ENCODE measurements at regions not wholly inside any gene's neighbourhood (a gene's known extent, or its start where the extent isn't known, plus 50 kb on each side); places are given as distances from the start of the nearest gene placed in this dataset.

- peaks cover 0 to 2% (median 0%) of the 10 kb centered on the region in 3 experiments; a peak in 1 of 7 replicates for H3K36me3 Mint-ChIP-seq (ENCODE audit: insufficient read depth in 1 of 3, low read depth in 3 of 3)
- Histone ChIP-seq H2BK20ac (ENCODE audit: low read depth, low read length, poor library complexity, severe bottlenecking) (no peak overlapping the region), H3K18ac (ENCODE audit: insufficient read length, low read depth, low read length) (no peak overlapping the region), H4K91ac (ENCODE audit: insufficient read length, low read depth, low read length) (no peak overlapping the region), H3K9me3 (ENCODE audit: control insufficient read depth, low read depth, low read length) (no peaks in the 10 kb centered on the region), H3K79me1 (ENCODE audit: insufficient read depth, low read depth, low read length, poor library complexity, severe bottlenecking) (no peaks in the 10 kb centered on the region), H3K9ac (ENCODE audit: extremely low read depth, insufficient read length, low read length) (no peak overlapping the region), H4K8ac (replicated peaks; ENCODE audit: insufficient read length, low read depth, low read length) (no peak overlapping the region), H2BK12ac (ENCODE audit: insufficient read length, low read depth, low read length) (no peak overlapping the region), H3K23ac (ENCODE audit: insufficient read length, low read depth, low read length) (no peak overlapping the region), H3K27ac (ENCODE audit: insufficient read length, low read depth, low read length) (no peak overlapping the region), H3K14ac (ENCODE audit: insufficient read depth, low read length) (no peak overlapping the region), H3K4me2 (ENCODE audit: insufficient read depth, insufficient read length, low read length) (no peak overlapping the region), H3K23me2 (ENCODE audit: insufficient read length, low read depth, low read length, poor library complexity, severe bottlenecking) (no peaks in the 10 kb centered on the region), H3K4ac (ENCODE audit: low read depth, low read length) (no peak overlapping the region), H2BK120ac (ENCODE audit: low read depth, low read length, poor library complexity, severe bottlenecking) (no peak overlapping the region), H2AFZ (ENCODE audit: low read length) (no peak overlapping the region), H2BK15ac (ENCODE audit: low read depth, low read length) (no peak overlapping the region), H2AK5ac (ENCODE audit: insufficient read length, low read length) (no peak overlapping the region), H3K4me1 (ENCODE audit: insufficient read depth, low read length) (no peaks in the 10 kb centered on the region), H3K56ac (ENCODE audit: insufficient read length, low read depth, low read length) (no peak overlapping the region), H3T11ph (ENCODE audit: low read length) (no peak overlapping the region), H4K5ac (ENCODE audit: insufficient read length, low read depth, low read length) (no peak overlapping the region), H3K27me3 (ENCODE audit: insufficient read depth, low read length) (no peaks in the 10 kb centered on the region), H2BK5ac (ENCODE audit: insufficient read length, low read length) (no peak overlapping the region), H4K20me1 (ENCODE audit: control insufficient read depth, insufficient read depth, insufficient read length) (no peaks in the 10 kb centered on the region), H3K79me2 (ENCODE audit: insufficient read depth, low read length) (no peaks in the 10 kb centered on the region)
- H3K4me1 Mint-ChIP-seq: peaks cover 0 to 4% of the 10 kb centered on the region in 2 experiments; a peak in 3 of 4 replicates
- TF ChIP-seq, protein P1, sequence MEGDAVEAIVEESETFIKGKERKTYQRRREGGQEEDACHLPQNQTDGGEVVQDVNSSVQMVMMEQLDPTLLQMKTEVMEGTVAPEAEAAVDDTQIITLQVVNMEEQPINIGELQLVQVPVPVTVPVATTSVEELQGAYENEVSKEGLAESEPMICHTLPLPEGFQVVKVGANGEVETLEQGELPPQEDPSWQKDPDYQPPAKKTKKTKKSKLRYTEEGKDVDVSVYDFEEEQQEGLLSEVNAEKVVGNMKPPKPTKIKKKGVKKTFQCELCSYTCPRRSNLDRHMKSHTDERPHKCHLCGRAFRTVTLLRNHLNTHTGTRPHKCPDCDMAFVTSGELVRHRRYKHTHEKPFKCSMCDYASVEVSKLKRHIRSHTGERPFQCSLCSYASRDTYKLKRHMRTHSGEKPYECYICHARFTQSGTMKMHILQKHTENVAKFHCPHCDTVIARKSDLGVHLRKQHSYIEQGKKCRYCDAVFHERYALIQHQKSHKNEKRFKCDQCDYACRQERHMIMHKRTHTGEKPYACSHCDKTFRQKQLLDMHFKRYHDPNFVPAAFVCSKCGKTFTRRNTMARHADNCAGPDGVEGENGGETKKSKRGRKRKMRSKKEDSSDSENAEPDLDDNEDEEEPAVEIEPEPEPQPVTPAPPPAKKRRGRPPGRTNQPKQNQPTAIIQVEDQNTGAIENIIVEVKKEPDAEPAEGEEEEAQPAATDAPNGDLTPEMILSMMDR (conservative IDR thresholded peaks at IDR 0.05): no peak
- DNase-seq: no peak
- no peak overlapping the region for H3K27ac Mint-ChIP-seq
- WGBS (ENCODE audit: extremely low coverage, insufficient read length, low lambda C conversion rate): no CpG with 5 or more reads among the region's 3 CpGs
- H3K27me3 Mint-ChIP-seq (ENCODE audit: low read depth): no peaks in the 10 kb centered on the region
- H3K4me3 Mint-ChIP-seq: no peak overlapping the region
- H3K9me3 Mint-ChIP-seq: peaks cover 0 to 4% of the 10 kb centered on the region in 2 experiments; a peak in 2 of 5 replicates
Observed at GRCh38 chr6:71205336-71205956, 83.2 kb upstream of the OGFRL1 start.
